SK-N-SH treated with all-trans-retinoic acid at 6 μM for 48 hours (cell line): ENCODE measurements at regions not wholly inside any gene's neighbourhood (a gene's known extent, or its start where the extent isn't known, plus 50 kb on each side); places are given as distances from the start of the nearest gene placed in this dataset.

Experiments
- ATAC-seq: fragments of 200-7000 bp; cut with Tn5 transposase; 3 replicates; pipeline ENCODE4 v1.9.1; 2020; ENCODE audit warnings: mild to moderate bottlenecking, moderate library complexity
- ARNTL ChIP-seq: fragments of 450-650 bp; formaldehyde crosslinking; IDR thresholded peaks from 2 replicates; pipeline ENCODE4 v1.5.0; 2020; ENCODE audit warnings: low read depth, mild to moderate bottlenecking, moderate library complexity, borderline replicate concordance
- BACH2 ChIP-seq: fragments of 250-450 bp; sonication (Bioruptor Pico); IDR thresholded peaks from 2 replicates; pipeline ENCODE4 v1.9.0; 2021; ENCODE audit warnings: mild to moderate bottlenecking, borderline replicate concordance
- CREB5 ChIP-seq: fragments of 250-450 bp; sonication (Bioruptor Pico); IDR thresholded peaks from 2 replicates; pipeline ENCODE4 v1.5.1; 2020; ENCODE audit warnings: low read depth, mild to moderate bottlenecking, moderate library complexity
- CSDC2 ChIP-seq: fragments of 250-450 bp; sonication (Bioruptor Pico); IDR thresholded peaks from 2 replicates; pipeline ENCODE4 v1.5.0; 2020; ENCODE audit warnings: mild to moderate bottlenecking, moderate library complexity
- CSRNP3 ChIP-seq: fragments of 250-450 bp; sonication (Bioruptor Pico); IDR thresholded peaks from 2 replicates; pipeline ENCODE4 v1.5.1; 2021; ENCODE audit warnings: mild to moderate bottlenecking, moderate library complexity
- ESRRG ChIP-seq: fragments of 250-450 bp; sonication (Bioruptor Pico); IDR thresholded peaks from 2 replicates; pipeline ENCODE4 v1.6.1; 2021; ENCODE audit warnings: mild to moderate bottlenecking
- GLIS3 ChIP-seq: fragments of 250-450 bp; sonication (Bioruptor Pico); IDR thresholded peaks from 2 replicates; pipeline ENCODE4 v1.5.0; 2020; ENCODE audit warnings: mild to moderate bottlenecking, moderate library complexity
- OSR1 ChIP-seq: fragments of 250-450 bp; sonication (Bioruptor Pico); IDR thresholded peaks from 2 replicates; pipeline ENCODE4 v1.8.0; 2022; ENCODE audit warnings: moderate library complexity, mild to moderate bottlenecking, inconsistent platforms
- PATZ1 ChIP-seq: fragments of 250-450 bp; sonication (Bioruptor Pico); IDR thresholded peaks from 2 replicates; pipeline ENCODE4 v1.8.0; 2020; ENCODE audit warnings: mild to moderate bottlenecking, moderate library complexity, borderline replicate concordance
- POU6F1 ChIP-seq: fragments of 250-450 bp; sonication (Bioruptor Pico); IDR thresholded peaks from 2 replicates; pipeline ENCODE4 v1.8.0; 2021; ENCODE audit warnings: low read depth, mild to moderate bottlenecking, moderate library complexity, borderline replicate concordance
- PPARA ChIP-seq: fragments of 250-450 bp; sonication (Bioruptor Pico); IDR thresholded peaks from 2 replicates; pipeline ENCODE4 v1.5.0; 2020; ENCODE audit warnings: mild to moderate bottlenecking, borderline replicate concordance
- RARB ChIP-seq: fragments of 250-450 bp; sonication (Bioruptor Pico); IDR thresholded peaks from 2 replicates; pipeline ENCODE4 v1.8.0; 2021; ENCODE audit warnings: mild to moderate bottlenecking, moderate library complexity
- SNAI2 ChIP-seq: fragments of 250-450 bp; sonication (Bioruptor Pico); IDR thresholded peaks from 2 replicates; pipeline ENCODE4 v1.5.0; 2020; ENCODE audit warnings: mild to moderate bottlenecking, moderate library complexity
- TCF4 ChIP-seq: fragments of 250-450 bp; sonication (Bioruptor Pico); IDR thresholded peaks from 2 replicates; pipeline ENCODE4 v1.8.0; 2021; ENCODE audit warnings: mild to moderate bottlenecking, moderate library complexity, borderline replicate concordance
- TOX ChIP-seq: fragments of 250-450 bp; sonication (Bioruptor Pico); IDR thresholded peaks from 2 replicates; pipeline ENCODE4 v1.8.0; 2021; ENCODE audit warnings: mild to moderate bottlenecking, moderate library complexity, borderline replicate concordance
- ZC3H10 ChIP-seq: fragments of 250-450 bp; sonication (Bioruptor Pico); IDR thresholded peaks from 2 replicates; pipeline ENCODE4 v1.5.1; 2021; ENCODE audit warnings: mild to moderate bottlenecking, moderate library complexity
- ZFP3 ChIP-seq: fragments of 250-450 bp; sonication (Bioruptor Pico); IDR thresholded peaks from 2 replicates; pipeline ENCODE4 v1.5.0; 2020; ENCODE audit warnings: mild to moderate bottlenecking, moderate library complexity
- ZFP30 ChIP-seq: fragments of 450-650 bp; formaldehyde crosslinking; IDR thresholded peaks from 2 replicates; pipeline ENCODE4 v1.5.0; 2022; ENCODE audit warnings: mild to moderate bottlenecking, moderate library complexity
- ZNF565 ChIP-seq: fragments of 450-650 bp; formaldehyde crosslinking; conservative IDR thresholded peaks from 2 replicates; pipeline ENCODE4 v1.5.0; 2020; ENCODE audit warnings: low read depth, mild to moderate bottlenecking, moderate library complexity
- ZNF70 ChIP-seq: fragments of 450-650 bp; formaldehyde crosslinking; IDR thresholded peaks from 2 replicates; pipeline ENCODE4 v1.5.0; 2020; ENCODE audit warnings: mild to moderate bottlenecking, moderate library complexity
- ZNF8 ChIP-seq: fragments of 450-650 bp; formaldehyde crosslinking; IDR thresholded peaks from 2 replicates; pipeline ENCODE4 v1.5.0; 2020; ENCODE audit warnings: mild to moderate bottlenecking, moderate library complexity

- TF ChIP-seq CSDC2 (CRISPR knock-in tag), result no peak
- TF ChIP-seq ZFP30, result no peak
- no peak for TF ChIP-seq RARB (CRISPR knock-in tag)
- no peak for TF ChIP-seq ZNF565 (CRISPR knock-in tag)
- no peak for TF ChIP-seq ESRRG (CRISPR knock-in tag)
- no peak for TF ChIP-seq OSR1 (CRISPR knock-in tag)
- no peak for TF ChIP-seq POU6F1 (CRISPR knock-in tag)
- TF ChIP-seq PATZ1 (CRISPR knock-in tag), result no peak
- no peak for TF ChIP-seq SNAI2 (CRISPR knock-in tag)
- TF ChIP-seq ZNF70 (CRISPR knock-in tag), result no peak
- TF ChIP-seq TCF4 (CRISPR knock-in tag), result no peak
- TF ChIP-seq GLIS3 (CRISPR knock-in tag), result no peak
- no peak for TF ChIP-seq TOX
- no peak for TF ChIP-seq PPARA (CRISPR knock-in tag)
- no peak for TF ChIP-seq ZNF8
- TF ChIP-seq ZFP3 (CRISPR knock-in tag), result no peak
- no peak for TF ChIP-seq BACH2
- TF ChIP-seq CREB5, result no peak
- no peak for TF ChIP-seq CSRNP3 (CRISPR knock-in tag)
- TF ChIP-seq, all 23 proteins: peak for 0
- ATAC-seq, result no peak
These were observed 285.1 kb downstream of the ADGB start for GRCh38 chr6:146883640-146884531.

- TF ChIP-seq CSRNP3 (CRISPR knock-in tag) (no peak), ESRRG (CRISPR knock-in tag) (no peak)
- ATAC-seq, result no peak
These were observed 286.0 kb downstream of the ADGB start for GRCh38 chr6:146884728-146885127.

GRCh38 chr6:146885708-146886457 lies 287.1 kb downstream of the ADGB start:
- ATAC-seq, result no peak
- TF ChIP-seq ZFP3 (CRISPR knock-in tag), result no peak
- no peak for TF ChIP-seq TOX
- no peak for TF ChIP-seq OSR1 (CRISPR knock-in tag)
- TF ChIP-seq ARNTL (CRISPR knock-in tag), result no peak
- TF ChIP-seq CSDC2 (CRISPR knock-in tag), result no peak
- TF ChIP-seq POU6F1 (CRISPR knock-in tag), result no peak
- no peak for TF ChIP-seq ZNF70 (CRISPR knock-in tag)
- no peak for TF ChIP-seq ESRRG (CRISPR knock-in tag)
- TF ChIP-seq ZC3H10 (CRISPR knock-in tag), result no peak
- no peak for TF ChIP-seq CSRNP3 (CRISPR knock-in tag)
- TF ChIP-seq GLIS3 (CRISPR knock-in tag), result no peak
- no peak for TF ChIP-seq ZNF8
